Thymus (tissue), 11 donors: ENCODE measurements at regions not wholly inside any gene's neighbourhood (a gene's known extent, or its start where the extent isn't known, plus 50 kb on each side); places are given as distances from the start of the nearest gene placed in this dataset.

ENCODE experiments used
- DNase-seq, 9 donors: peaks; one replicate each; pipeline ENCODE4 v3.0.0-alpha.2; 2013; ENCODE audit warnings: low spot score in 9 of 9, low read depth in 6 of 9, missing footprints in 1 of 9
- H3K27ac ChIP-seq, 2 donors: one replicate each; pipeline ENCODE4 v1.5.1; 2013; ENCODE audit warnings: control low read depth in 1 of 2, low read depth in 1 of 2, low read length in 1 of 2, mild to moderate bottlenecking in 1 of 2, moderate library complexity in 1 of 2
- H3K27me3 ChIP-seq, 2 donors: one replicate each; pipeline ENCODE4 v1.5.1; 2013; ENCODE audit warnings: low read length in 1 of 2; ENCODE audit not compliant: control insufficient read depth in 2 of 2, insufficient read depth in 1 of 2
- H3K36me3 ChIP-seq, 2 donors: one replicate each; pipeline ENCODE4 v1.5.1; 2013; ENCODE audit warnings: low read length in 1 of 2, mild to moderate bottlenecking in 1 of 2, moderate library complexity in 1 of 2; ENCODE audit not compliant: control insufficient read depth in 2 of 2, insufficient read depth in 2 of 2
- H3K4me1 ChIP-seq, 2 donors: one replicate each; pipeline ENCODE4 v1.5.1; 2013; ENCODE audit warnings: low read length in 2 of 2; ENCODE audit not compliant: control insufficient read depth in 2 of 2, insufficient read depth in 2 of 2
- H3K4me3 ChIP-seq, 2 donors: one replicate each; pipeline ENCODE4 v1.5.1; 2013; ENCODE audit warnings: low read length in 2 of 2, control low read depth in 1 of 2, mild to moderate bottlenecking in 1 of 2
- H3K9me3 ChIP-seq, 2 donors: one replicate each; pipeline ENCODE4 v1.5.1; 2013; ENCODE audit warnings: low read length in 1 of 2, mild to moderate bottlenecking in 1 of 2; ENCODE audit not compliant: control insufficient read depth in 2 of 2, insufficient read depth in 1 of 2
- WGBS: extraction: QIAGEN DNeasy Blood & Tissue Kit; methylation state at CpG from one replicate; pipeline ENCODE4 v1.1.7; 2013; 5-methylcytosine and 5-hydroxymethylcytosine counted together
- donor health status: healthy.

DNA sequence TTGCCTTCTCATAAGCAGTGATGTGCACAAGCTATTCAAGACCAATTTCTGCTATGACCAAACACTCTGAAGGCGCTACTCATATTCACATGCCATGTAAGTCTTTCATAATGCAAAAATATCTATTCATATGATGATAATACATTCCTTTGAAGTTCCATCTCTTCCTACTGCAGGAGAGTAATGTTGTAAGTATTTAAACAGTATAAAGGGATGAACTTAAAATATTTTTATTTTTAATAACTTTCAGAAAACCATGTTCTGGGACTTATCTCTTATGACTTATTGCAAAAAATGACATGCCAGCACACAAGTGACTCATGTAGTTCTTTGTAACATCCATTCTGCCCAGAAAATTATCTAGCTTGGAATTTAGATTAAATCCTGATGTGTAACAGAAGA is 376.4 kb downstream of the KCTD16 start:
- DNase-seq: no peak
- no peak overlapping the region for H3K4me3 ChIP-seq
- no peaks in the 10 kb centered on the region for H3K36me3 ChIP-seq
- H3K27me3 ChIP-seq: no peaks in the 10 kb centered on the region
- no peaks in the 10 kb centered on the region for H3K4me1 ChIP-seq
- H3K9me3 ChIP-seq: no peaks in the 10 kb centered on the region
- WGBS: 93% methylated on average over 1 of the region's 1 CpG
- no peak overlapping the region for H3K27ac ChIP-seq

DNA sequence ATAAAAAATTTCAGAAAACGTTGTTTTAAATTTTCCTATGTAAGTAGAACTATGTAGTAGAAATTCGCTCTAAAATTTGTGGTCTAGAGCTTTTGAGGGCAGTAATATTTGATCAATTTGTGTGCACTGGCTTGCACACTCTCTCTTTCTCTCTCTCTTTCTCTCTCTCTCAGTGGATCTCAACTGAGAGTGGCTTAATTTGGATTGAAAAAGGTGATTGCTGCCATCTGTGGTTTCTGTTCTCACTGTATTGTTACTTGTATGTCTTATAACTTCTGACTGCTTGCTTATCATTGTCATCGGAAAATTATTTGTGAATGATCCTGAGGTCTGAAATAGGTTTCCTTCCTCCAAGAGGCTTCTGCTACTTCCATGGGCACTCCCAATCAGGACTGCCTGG is 368.2 kb downstream of the KCTD16 start:
- no peak overlapping the region for H3K27ac ChIP-seq
- WGBS: 88% methylated on average over 3 of the region's 3 CpGs
- no peak for DNase-seq
- no peaks in the 10 kb centered on the region for H3K36me3 ChIP-seq
- H3K9me3 ChIP-seq: peaks cover 0 to 4% of the 10 kb centered on the region in 2 donors
- H3K27me3 ChIP-seq: no peaks in the 10 kb centered on the region
- no peaks in the 10 kb centered on the region for H3K4me1 ChIP-seq
- no peak overlapping the region for H3K4me3 ChIP-seq
